ENCODE measurements at regions not wholly inside any gene's neighbourhood (a gene's known extent, or its start where the extent isn't known, plus 50 kb on each side); places are given as distances from the start of the nearest gene placed in this dataset.
"Not testable (repeated sequence)": the region's sequence is repeated elsewhere in the genome, so short reads cannot be mapped to it uniquely, and the experiment has no call there.

DNA sequence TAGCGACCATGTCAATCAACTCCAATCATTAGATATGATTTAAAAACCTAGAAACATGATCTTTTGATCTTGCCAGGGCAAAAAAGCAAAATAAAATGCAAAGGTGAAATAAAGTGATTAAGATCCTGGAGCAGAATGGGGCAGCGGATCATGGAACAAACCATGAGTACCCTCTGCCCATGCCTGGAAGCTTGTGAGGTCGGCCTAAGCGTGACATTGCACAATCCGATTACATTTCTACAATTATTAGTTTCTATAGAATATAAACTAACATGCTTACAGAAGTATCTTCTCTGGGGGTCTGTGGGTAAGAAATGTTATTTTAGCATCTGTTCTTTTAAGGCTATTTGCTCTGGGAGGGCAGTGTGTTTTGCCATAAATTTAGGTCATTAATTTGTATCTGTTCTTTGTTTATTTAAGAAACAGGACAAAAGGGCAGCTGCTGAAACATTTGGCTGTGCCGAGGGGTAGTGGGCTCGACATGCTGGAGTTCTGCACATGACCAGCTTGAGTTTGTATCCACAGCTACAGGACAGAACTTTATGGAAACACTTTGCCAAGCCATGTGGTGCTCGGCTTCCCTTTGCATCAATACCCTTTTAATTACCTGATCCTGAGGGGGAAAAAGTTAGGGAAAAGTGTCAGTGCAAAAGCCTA is 55.9 kb downstream of the ZBTB18 start:
- no peak for DNase-seq

DNA sequence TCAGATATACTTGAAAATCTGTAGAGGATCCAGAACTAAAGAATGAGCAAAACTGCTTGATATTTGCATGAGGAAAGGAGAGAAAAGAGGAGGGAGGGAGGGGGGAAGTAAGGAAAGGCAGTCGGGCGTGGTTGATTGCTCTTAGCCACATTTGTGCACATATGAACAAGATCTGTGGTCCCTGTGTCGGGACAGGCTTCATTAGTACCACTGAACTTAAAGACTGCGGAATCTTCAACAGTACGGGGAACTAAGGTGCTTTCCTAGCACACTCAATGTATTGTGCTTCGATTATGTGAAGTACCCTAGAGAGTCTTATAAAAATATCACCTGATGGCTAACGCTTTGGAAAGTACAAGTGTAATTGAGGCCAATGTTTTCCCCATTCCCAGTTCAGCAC is 59.9 kb downstream of the ZBTB18 start:
- DNase-seq, result no peak

DNA sequence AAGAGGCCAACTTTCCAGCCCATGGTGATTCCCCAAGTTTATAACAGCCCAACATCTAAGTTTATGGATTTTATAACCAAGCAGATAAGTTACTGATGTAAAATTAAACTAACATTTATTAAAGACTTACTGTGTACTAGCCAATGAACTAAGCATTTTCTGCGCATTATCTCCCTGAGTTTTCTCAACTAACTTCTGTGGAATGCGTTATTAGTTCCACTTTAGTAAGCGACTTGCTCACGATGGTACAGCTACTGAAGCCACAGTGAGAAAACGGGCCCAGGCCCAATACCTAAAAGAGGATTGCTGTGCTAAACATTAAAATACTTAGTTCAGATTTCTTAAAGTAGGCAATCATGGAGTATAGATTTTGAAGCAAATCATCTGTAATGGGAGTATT is 61.0 kb downstream of the ZBTB18 start:
- no peak for DNase-seq

DNA sequence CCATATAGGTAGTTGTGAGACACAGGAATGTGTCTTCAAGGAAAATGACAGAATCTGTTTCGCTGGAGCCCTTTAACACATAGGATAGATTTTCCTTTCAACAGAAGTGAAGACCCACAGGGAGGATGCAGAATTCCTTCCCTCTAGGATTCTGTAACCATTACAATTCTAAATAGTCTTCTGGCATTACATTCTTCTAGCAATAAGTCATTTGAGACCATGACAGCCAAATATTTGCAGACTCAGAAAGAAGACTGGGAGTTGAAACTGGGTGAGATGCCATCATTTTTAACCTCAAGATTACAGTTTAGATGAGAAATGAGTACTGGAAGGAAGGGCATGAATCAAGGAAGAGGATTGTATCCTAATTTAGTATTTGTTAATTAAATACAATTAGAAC is 61.6 kb downstream of the ZBTB18 start:
- no peak for DNase-seq

DNA sequence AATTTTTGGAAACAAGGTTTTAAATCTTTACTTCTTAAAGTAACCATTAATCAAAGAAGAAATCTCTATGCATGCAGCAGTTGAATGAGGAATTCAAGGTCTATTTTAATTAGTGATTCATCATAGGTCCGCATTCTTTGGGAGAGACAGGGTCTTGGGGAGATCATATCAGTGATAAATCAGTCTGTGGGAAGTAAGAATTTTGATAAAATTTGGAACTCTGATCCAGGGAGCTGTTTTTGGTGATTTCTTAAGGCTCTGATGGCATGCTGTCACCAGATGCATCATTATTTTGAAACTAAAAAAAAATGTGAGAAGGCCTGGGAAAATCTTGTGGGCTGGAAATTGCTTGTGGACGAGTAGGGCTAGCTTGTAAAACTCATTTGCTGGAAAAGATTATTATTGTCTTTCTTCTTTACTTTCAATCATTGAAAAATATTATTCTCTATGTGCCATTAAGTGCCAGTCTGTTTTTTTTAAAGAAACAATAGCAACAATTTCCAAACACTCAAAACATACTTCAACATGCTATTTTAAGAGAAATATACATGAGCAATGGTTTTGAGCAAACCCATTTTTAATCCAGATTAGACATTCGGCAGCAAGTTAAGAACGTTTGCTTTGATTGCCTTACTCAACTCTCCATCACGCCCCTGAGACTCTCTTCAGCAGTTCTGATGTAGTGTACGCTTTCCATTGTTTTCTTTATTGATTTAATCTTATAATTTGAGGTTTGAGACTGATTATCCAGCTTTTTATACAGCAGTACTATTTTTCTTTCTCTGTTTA is 62.6 kb downstream of the ZBTB18 start:
- no peak for DNase-seq

DNA sequence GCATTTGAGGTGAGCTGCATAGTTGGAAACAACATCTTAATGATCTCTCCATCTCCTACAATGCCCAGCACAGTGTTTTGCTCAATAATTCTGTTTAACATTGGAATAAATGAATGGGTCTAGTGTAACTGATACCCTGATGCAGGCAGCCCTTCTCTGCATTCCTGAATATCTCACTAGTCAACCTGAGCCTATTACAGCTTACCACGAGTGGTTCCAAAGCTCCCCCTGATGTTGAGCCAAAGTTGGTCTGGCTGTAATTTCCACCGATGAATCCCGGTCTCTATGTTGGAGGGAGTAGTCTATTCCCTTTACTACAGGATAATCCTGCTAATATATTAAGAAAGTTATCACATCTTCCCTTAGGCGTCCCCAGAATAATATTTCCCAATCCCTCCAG is 63.8 kb downstream of the ZBTB18 start:
- DNase-seq, result no peak

DNA sequence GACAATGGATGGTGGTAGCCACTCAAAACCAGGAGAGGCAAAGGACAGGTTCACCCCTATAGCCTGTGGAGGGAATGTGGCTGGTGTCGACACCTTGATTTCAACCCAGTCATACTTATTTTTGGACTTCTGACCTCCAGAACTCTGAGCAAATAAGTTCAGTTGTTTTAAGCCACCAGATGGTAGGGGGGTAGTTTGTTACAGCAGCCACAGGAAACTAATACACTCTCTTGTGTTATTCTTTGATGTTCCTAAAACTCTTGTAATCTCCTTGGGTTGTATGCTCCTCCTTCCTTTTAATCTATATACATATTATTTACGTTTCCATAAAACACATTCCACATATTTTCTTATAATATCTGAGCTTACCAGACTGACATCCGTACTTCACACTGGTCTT is 65.9 kb downstream of the ZBTB18 start:
- DNase-seq, result no peak

DNA sequence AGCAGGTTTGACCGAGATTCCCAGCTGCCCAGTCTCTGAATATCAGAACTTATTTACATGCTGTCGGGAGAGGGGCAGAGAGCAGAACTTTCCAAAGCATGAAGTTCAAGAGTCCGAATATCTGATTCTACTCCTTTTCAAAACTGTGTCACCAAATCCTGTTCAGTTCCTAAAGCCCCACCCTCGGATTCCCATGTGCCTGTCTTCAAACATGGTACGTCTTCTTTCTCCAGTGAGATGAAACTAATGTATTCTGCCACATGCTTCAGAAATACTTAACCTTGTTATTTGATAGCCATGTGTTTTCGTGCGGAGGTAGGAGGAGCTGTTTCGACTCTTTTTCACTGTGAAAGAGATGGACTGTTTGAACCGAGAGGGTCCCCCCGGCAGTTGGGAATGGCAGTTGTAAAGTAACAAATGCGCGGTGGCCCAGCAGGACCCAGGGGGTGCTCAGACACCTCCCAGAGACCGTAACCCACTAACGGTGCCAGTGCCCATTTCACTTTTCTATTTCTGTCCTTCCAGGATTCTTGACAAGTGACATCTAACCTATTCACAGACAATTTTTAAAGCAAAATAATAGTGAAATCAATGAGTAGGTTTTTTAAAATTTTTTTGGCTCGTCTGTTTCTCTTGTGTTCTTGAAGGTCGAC is 67.2 kb downstream of the ZBTB18 start:
- no peak for DNase-seq

DNA sequence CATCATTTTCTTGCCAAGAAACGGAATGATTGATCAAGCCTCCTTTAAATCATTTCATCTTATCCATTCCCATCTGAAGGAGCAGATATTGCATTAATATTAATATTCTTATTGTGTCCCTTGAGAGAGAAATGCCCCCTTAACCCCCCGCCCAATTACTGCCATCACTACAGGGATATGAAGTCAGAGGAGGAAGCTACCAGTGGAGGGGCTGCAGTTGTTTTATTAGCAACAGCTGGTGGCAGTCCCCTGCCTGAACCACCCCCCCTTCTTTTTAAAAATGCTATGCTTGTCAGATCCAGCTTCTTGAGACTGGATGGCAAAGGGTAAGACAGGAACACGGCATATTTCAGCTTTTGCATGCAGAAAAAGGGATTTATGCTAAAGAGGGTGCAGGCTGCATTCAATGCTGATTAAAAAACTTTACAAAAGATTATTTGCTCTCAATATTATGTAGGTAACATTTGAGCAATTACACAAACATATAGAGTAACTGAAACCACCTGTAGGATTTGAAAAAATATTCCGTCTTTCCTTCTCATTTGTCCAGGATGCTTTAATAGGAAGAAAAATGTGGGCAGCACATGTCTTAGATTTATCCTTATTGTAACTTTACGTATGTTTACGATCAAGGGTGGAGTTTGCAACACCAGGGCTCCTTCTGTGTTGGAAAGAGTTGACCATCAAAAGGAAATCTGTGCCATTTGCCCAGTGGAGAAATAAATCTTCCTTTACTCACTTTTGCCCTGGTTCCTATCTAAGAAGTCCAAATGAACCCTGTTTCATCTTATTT is 77.7 kb downstream of the ZBTB18 start:
- no peak for DNase-seq

DNA sequence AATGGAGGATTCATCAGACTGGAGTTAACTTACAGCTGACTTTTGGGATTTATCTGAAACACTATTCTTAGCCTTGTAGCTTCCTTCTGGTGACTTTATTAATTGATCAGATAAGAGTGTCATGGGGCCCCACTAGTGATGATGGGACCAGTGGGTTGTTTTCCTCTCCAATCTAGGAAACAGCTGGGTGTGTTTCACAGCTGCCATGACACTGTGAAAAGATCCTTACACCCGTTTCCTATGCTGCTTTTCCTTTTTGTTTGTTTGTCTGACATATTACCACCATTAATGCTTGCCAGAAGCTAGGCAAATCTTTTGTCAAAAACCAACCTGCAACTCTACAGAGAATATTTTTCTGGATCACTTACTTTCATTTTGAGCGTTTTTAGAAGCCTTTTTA is 86.2 kb downstream of the ZBTB18 start:
- no peak for DNase-seq

DNA sequence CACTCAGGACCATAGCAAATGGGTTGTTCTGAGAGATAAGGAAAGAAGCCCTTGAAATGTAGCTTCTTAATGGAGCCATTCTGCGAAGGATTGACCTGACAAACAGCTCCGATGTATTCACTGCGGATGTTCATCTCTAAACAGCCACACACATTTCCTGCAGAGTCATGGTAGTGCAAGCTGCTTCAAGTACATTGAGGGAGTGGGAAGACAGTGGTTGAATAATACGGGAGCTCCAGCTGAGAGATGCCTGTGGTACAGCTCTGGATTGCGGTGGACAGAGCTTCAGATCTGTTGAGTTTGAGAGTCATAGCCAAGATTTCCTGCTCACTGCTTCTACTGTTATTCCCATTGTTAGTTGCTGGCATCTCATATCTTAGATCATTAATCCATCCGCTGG is 86.6 kb downstream of the ZBTB18 start:
- DNase-seq, result no peak

DNA sequence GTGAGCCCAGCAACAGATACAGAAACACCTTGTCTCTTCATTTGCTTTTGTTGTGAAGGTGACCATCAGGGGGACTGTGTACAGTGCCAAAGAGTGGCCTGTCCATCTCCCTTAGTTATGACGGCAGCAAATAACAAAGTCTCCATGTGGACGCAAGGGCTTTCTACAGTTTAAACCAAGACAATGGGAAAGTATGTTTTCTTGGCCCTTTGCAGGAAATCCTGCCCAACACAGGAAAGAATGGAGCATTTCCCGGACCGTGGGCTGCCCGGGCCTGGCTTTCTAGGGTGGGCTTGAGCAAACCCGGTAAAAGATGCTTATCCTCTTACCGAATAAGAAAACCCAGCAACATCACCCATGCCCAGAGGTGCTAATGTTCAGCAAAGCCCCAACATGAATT is 87.3 kb downstream of the ZBTB18 start:
- DNase-seq, result no peak

DNA sequence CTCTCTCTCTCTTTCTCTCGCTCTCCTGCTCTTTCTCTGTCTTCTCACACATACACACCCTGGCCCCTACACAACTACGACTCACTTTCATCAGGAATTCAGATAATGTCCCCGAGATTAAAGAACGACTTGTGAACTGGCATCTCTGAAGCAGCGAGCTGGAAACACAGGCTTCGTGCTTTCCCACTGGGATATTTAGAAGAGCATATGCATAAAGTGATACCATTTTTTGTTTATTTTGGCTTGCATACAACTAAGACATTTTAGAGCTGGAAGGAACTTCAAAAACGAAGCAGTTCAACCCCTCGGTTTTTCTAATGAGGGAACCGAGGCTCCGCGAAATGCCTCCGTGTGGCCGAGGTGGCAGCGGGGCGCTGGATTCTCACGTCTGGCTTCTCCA is 88.6 kb downstream of the ZBTB18 start:
- DNase-seq, result no peak

DNA sequence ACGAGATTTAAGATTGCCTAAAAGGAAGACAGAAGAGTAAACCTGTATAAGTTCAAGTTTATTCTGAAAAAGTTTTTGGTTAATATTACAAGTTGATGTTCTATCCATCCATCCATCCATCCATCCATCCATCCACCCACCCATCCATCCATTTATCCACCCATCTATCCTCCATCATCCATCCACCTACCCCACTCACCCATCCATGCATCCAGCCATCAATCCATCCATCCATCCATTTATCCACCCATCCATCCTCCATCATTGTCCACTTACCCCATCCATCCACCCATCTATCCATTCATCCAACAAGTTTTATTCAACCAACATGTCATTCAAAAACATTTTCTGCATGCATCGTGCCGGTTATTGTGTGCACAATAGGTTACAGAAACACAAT is 89.3 kb downstream of the ZBTB18 start:
- DNase-seq, result no peak

DNA sequence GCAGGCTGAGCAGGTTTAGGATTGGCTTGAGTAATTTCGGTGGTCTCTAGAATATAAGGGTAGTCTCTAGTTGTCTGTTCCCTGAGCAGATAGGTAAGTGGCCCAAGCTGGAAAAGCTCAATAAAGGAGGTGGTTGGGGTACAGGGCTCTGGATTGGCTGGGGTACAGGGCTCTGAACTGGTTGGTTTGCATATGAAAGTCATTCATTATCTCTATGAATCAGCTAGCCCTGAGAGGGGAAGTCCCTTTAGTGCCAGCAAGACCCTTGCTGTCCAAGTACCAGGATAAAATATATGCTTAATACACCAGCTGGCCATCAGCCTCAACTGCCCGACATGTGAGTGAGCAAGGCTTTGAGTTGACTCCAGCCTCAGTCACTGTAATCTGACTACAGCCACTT is 93.0 kb downstream of the ZBTB18 start:
- no peak for DNase-seq

DNA sequence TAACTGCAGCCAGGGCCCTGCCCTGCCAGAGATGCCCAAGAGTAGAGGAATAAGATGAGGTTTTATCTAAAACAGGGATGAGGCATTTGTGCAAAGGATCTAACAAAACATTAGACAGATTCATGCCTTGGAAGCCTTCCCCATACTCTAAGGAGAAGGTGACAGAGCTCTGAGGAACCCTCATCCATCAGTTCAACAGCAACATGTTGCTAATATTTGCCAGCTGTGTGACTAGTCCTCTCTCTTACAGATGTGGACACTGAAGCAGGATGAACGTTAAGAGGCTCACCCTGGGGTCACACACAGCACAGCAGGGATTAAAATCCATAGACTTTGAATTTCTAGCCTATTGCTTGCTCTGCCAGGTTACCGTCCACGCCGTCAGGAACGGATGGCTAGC is 99.0 kb downstream of the ZBTB18 start:
- DNase-seq, result no peak

DNA sequence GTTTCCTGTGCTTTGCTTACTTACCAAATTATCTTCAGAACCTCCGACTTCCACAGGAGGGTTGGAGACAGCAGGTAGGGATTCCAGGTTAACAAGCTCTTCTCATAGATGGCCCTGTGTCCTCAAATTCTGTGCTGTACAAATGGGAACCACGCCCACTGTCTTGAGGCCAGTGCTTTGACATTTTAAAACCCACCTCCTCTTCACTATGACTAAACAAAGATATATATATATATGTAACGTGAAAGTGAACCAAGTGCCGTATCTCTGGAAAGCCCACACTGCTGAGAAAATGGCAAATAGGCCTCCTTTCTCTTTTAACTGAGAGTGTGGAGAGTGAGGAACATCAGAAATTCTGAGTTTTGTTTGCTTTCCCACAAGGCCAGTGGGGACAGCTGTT is 99.6 kb downstream of the ZBTB18 start:
- DNase-seq, result no peak

DNA sequence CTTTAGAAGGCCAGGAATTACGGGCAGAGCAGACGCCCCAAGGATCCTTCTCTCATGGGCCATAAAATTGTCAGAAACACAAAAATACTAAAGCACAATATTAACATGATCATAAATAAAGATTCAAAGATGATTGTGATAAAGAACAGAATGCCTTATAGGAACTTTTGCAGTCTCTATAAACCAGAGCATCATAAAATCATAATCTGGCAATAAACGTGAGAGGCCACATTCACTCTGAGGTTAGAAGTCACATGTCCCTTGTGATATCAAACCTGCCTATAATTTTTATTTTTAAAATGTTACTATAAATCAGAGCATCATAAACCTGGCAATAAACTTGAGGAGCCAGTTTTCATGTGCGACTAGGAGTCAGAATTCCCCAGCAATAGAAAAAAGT is 100.5 kb downstream of the ZBTB18 start:
- DNase-seq, result no peak

DNA sequence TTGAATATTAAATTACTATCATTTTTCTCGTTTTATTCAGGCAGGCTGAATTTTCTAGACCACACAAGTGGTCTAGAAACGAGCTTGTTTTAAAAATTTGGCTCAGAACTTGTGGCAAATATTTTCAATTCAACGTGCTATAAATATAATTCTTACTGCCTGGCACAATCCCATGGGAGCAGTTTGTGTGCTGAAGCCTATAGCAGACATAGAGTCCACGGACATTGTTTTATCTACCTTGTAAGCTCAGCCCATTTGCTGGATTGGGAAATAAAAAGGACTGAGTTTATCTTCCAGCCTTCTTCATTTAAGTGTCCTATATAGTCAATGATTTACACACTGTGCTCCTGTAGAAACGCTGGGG is 103.4 kb downstream of the ZBTB18 start:
- DNase-seq, result no peak

DNA sequence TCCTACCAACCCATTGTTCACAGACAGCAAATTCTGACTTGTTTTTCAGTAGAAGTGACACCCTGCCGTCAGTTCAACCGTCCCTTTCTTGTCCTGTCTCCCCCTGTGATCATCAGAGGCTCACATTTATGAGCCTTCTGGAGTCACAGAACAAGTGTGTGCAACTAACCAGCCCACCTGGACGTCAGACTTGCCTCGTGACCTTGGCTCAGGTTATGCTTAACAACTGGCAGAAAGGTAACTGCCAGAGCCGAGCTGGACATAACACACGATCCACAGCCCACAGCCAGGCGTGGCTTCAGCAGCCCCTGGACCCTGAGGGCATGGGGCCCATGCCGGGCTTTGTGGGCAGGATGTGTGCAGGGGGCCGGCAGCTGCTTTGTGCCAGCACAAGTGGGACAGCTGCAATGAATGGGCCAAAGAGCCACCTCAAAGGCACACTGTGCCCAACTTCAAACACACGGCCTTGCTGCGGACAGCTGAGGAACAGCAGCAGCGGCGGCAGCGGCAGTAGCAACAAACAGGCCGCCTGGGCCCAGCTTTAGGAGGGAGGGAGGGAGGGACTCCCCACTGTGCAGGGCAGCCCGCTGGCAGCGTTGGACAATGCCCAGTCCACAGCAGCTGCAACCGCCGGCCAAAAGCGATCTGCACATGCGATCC is 103.9 kb downstream of the ZBTB18 start:
- DNase-seq, result no peak

DNA sequence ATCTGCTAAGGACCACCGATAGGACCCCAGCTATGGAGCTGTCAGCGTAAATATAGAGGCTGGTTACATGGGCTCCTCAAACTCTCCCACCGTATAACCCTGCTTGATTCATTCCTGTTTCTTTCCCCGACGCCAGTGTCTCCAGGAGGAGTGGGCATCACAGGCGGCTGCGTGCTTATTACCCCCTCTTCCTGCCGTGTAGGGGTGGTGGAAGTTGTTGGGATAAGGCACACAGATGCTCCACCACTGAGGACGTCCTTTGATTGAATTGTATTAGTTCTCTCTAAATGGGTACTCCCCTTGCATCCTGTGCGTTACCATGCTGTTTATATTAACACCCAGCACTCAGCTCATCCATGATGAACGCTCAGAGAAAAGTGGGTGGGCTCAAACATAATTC is 104.6 kb downstream of the ZBTB18 start:
- DNase-seq, result no peak

DNA sequence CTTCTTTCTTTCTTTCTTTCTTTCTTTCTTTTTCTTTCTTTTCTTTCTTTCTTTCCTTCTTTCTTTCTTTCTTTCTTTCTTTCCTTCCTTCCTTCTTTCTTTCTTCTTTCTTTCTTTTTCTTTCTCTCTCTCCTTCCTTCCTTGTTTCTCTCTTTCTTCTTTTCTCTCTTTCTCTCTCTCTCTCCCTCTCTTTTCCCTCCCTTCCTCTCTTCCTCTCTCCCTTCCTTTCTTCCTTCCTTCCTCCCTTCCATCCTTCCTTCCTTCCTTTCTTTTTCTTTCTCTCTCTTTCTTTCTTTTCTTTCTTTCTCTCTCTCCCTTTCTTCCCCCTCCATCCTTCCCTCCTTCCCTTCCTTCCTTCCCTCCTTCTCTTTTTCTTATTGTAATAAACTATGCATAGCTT is 105.5 kb downstream of the ZBTB18 start:
- DNase-seq, result not testable (repeated sequence)
